ENCODE measurements at regions not wholly inside any gene's neighbourhood (a gene's known extent, or its start where the extent isn't known, plus 50 kb on each side); places are given as distances from the start of the nearest gene placed in this dataset.
A peak's percentile ranks its signal among the peaks of the same experiment; 100 is the strongest.
"Not testable (repeated sequence)": the region's sequence is repeated elsewhere in the genome, so short reads cannot be mapped to it uniquely, and the experiment has no call there.

DNA sequence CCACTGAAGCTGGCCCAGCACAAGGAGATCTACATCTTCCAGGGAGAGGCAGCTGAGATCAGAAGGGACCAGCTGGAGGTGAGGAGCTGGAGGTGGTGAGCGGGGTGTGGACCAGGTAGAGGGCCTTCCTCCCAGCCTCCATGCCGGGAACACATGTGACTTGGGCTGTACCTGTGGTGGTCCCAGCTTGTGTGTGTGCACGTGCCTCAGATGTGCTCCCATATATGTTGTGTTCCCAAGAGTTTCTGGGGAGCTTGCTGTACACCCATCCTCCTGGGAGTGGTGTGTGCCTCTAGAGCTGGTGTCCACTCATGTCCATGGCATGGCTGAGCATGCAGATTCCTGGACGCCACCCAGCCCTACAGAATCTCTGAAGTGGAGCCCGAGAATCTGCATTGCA is 183.7 kb upstream of the AKAP13 start:
- in situ Hi-C loops (cut with HindIII; ENCODE audit: low sequenced_read_pairs); H3K4me3 ChIP-seq (ENCODE audit: low read depth, low read length); DNase-seq (ENCODE audit: low read depth): not testable (repeated sequence)

DNA sequence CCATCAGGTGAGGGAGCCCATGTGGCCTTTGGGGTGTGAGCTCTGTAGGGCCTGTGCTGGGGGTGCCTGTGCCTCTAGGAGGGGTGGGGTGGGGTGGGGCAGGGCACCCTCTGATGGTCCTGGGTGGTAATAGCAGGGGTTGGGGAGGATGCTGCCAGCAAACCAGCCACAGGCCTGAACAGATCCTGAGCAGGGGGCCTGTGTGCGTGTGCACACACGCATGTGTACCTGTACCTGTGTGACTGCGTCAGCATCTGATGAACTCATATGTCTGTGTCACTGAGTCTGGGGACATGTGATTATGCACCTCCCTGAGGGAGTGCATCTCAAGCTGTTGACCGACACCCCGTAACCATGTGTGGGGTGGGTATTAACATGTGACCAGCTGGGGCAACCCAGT is 182.8 kb upstream of the AKAP13 start:
- H3K4me3 ChIP-seq (ENCODE audit: low read depth, low read length); DNase-seq (ENCODE audit: low read depth); in situ Hi-C loops (cut with HindIII; ENCODE audit: low sequenced_read_pairs): not testable (repeated sequence)

DNA sequence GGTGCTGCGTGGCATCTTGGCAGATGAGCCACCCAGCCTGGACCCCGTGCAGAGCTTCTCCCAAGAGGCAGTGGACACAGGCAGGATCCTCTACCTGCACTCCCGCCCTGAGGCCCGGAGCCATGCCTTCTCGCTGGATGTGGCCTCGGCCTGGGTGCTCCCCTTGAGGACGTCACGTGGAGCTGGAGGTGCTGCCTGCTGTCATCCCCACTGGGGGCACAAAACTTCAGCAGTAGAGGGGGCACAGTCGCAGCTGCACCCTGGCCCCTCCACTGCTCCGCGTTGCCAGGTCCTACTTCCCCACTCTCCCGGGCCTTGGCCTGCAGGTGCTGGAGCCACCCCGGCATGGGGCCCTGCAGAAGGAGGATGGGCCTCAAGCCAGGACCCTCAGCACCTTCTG is 182.0 kb upstream of the AKAP13 start:
- in situ Hi-C loops (cut with HindIII; ENCODE audit: low sequenced_read_pairs); DNase-seq (ENCODE audit: low read depth); H3K4me3 ChIP-seq (ENCODE audit: low read depth, low read length): not testable (repeated sequence)

DNA sequence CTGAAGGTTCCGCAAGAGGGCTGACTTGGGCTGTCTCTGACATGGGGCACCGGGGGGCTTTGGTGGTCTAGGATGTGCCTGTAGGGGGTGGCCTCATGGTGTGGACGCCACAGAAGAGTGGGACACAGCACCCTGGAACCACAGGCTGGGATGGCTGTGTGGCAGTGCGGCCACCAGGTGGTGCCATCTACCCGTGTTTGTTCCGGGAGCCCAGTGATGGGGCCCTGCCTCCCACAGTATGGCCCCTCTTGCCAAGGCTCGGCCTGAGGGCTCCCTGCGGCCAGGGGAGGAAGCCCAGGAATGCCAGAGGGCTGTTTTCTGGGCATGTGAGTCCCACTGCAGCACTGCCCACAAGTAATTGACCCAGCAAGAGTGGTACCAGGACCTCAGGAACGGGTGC is 180.2 kb upstream of the AKAP13 start:
- in situ Hi-C loops (cut with HindIII; ENCODE audit: low sequenced_read_pairs); H3K4me3 ChIP-seq (ENCODE audit: low read depth, low read length); DNase-seq (ENCODE audit: low read depth): not testable (repeated sequence)

DNA sequence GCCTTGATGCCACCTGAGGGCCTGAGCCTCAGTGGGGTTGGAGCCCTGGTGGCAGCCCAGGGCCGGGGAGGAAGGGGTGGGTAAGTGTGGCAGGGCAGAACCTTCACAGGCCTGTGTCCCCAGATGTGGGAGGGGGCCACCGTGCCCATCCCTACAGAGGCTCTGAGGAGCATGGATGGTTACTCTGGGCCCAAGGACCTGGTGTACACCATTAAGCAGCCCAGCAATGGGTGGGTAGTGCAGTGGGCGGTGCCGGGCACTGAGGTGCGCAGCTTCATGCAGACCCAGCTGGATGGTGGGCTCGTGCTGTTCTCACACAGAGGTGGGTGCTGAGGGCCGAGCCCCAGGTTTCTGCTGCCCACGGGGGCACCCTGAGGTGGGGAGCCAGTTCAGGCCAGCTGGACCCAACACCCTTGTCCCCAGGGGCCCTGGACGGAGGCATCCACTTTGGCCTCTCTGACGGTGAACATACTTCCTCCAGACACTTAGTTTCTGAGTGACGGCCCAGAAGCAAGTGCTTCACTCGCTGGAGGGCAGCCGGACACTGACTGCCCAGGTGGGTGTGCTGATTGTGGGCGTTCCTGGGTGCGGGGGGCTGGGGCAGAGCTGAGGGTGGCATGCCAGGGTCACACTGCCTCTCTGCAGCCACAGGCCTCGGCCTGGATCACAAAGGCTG is 179.1 kb upstream of the AKAP13 start:
- DNase-seq (ENCODE audit: low read depth); H3K4me3 ChIP-seq (ENCODE audit: low read depth, low read length); in situ Hi-C loops (cut with HindIII; ENCODE audit: low sequenced_read_pairs): not testable (repeated sequence)

DNA sequence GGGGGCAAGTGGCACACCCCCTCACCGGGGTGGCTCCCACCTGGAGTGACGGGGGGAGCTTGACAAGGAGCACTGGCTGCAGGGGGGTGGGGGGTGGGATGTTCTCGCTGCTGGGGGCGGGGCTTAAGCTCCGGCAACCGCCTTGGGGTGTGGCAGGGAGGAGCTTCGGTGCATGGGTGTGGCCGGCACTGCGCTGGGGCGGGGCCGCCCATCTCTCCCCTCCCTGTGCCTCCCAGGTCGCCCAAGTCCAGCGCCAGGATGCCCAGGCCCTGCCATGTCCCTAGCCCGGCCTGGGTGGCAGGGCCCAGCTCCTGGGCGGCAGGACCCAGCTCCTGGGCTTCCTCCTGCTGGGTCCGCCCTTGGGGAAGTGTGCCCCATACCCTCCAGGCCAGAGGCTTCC is 175.9 kb upstream of the AKAP13 start:
- in situ Hi-C loops (cut with HindIII; ENCODE audit: low sequenced_read_pairs); H3K4me3 ChIP-seq (ENCODE audit: low read depth, low read length); DNase-seq (ENCODE audit: low read depth): not testable (repeated sequence)

DNA sequence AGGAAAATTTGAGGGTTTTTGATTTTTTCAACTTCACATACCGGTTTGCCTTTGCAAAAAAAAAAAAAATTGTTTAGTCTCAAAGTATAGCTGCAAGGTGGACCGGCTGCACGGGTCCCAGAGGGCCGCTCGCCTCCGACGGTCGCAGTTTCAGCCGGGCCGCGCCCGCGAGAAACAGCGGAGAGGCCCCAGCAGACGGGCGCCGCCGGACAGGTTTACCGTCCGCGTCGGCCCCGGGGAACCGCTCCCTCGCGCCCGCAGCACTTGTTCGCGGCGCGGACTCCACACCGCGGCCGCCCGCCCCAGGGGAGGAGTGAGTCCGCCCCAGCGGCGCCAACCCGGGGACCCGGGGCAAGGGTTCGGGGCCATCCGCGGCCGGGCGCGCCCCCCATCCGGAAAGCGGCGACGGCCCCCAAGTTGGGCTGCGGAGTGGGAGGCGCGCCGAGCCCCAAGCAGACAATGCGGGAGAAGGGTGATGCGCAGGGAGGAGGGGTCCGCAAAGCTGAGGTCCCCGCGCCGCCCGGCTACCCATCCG is 146.5 kb upstream of the AKAP13 start:
- in situ Hi-C loops (cut with HindIII; ENCODE audit: low sequenced_read_pairs) = not testable (repeated sequence)
- peak overlapping the region; percentile 33 for H3K4me3 ChIP-seq (ENCODE audit: low read depth, low read length)

DNA sequence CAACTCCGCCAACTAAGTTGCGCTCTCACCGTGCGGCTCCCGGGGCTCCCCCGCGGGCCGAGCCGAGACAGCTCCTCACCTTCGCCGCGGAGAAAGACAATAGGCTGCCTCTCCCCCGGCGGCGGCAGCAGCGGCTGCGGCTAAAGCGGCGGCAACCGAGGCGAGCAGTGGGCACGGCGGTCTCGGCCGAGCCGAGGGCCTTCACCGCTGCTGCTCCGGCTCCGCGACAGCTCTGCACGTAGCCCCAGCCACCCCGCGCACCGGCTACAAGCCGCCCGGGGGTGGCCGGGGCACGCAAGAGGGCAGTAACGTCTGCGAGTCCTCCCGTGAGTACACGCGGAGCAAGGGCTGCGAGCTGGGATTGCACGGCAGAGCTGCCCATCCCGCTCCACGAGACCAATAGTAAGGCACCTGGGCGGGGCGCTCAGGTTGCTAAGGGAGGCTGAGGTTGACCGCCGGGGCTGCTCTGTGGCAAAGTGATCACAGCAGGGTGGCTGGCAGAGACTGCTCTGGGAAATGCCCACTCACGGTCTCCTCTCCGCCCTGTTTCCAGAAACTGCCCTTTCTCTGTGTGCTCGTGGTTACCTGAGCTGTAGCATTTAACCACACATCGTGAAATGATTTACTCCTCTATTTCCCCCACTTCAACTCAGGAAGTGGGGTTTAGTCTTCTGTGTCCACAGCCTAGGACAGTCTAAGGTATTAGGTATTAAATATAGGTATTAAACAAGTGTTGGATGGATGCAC is 145.8 kb upstream of the AKAP13 start:
- H3K4me3 ChIP-seq (ENCODE audit: low read depth, low read length); DNase-seq (ENCODE audit: low read depth); in situ Hi-C loops (cut with HindIII; ENCODE audit: low sequenced_read_pairs): not testable (repeated sequence)

More for the DNA sequence above, 146.5 kb upstream of the AKAP13 start:
- DNase-seq (ENCODE audit: low read depth) = not testable (repeated sequence)

DNA sequence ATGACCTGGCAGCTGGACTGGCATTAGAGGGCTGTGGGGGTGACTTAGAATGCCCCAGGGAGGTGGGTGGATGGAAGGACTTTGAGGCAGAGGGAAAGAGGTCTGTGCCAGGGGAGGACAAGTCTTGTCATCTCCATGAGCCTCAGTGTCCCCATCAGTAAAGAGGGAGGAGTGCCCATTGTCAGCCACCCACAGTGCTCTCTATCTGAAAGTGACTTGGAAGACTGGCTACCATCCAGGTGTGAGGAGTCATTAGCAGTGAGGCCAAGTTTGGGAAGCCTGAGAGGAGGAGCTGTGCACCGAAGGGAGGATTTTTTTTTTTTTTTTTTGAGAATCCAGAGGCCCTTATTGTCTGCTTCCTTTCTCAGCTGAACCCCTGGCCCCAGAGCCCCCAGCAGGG is 136.3 kb upstream of the AKAP13 start:
- H3K4me3 ChIP-seq (ENCODE audit: low read depth, low read length); DNase-seq (ENCODE audit: low read depth); in situ Hi-C loops (cut with HindIII; ENCODE audit: low sequenced_read_pairs): not testable (repeated sequence)

DNA sequence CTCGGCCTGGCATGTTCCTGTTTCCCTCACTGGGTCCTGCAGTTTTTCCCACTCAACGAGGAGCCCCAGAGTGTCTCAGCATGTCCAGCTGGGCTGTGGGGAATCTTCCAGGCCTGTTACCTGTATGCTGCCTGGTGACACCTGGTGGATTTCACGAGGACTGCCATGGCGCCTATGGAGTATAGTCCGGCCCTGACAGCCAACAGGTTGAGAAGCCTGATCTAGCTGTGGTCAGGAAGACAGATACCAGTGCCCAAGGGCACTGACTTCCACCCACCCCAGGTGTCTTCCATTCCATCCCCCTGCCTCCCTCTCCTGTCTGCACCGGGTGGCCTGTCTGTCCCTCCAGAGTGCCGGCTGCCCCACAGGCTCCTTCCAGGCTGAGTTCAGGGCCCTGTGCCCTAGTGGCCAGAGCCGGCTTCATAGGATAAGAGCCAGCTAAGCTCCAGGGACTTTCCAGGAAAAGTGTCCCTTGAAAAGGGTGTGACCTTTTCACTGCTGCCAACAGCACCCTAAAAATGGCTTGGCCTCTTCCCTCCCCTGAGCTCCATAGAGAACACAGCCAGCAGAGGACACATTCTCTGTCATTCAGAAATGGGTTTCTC is 129.4 kb upstream of the AKAP13 start:
- DNase-seq (ENCODE audit: low read depth); H3K4me3 ChIP-seq (ENCODE audit: low read depth, low read length); in situ Hi-C loops (cut with HindIII; ENCODE audit: low sequenced_read_pairs): not testable (repeated sequence)

DNA sequence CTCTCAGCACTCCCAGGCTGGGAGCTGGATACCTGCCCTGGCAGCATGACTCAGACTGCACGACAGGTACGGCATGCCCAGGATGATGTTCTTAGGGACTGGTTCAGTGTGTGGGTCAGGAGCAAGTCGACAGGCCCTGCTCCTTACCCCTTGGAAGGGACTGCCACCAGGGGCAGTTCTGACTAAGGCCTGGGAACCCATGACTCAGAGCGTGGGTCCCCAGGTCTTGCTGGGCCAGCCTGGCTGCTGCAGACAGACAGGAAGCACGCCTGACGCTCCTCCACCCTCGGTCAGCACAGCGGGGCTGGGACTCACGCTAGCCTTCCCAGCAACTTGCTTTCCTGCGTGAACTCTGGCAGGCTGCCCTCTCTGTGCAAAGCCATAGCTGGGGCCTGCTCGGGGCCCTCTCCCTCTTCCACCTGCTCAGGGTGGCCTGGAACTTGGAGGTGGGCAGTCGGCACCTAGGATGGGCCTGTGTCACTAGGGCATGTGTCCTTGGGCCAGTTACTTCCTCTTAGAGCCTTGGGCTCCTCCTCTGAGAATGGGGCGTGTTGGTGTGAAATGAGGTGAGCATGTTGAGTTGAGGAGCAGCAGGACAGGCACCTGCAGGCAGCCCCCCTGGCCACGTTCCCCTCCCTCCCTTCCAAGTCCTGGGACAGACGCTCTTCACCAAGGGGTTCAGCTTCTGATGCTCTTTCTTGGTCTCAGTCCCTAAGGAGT is 127.0 kb upstream of the AKAP13 start:
- DNase-seq (ENCODE audit: low read depth); H3K4me3 ChIP-seq (ENCODE audit: low read depth, low read length); in situ Hi-C loops (cut with HindIII; ENCODE audit: low sequenced_read_pairs): not testable (repeated sequence)

DNA sequence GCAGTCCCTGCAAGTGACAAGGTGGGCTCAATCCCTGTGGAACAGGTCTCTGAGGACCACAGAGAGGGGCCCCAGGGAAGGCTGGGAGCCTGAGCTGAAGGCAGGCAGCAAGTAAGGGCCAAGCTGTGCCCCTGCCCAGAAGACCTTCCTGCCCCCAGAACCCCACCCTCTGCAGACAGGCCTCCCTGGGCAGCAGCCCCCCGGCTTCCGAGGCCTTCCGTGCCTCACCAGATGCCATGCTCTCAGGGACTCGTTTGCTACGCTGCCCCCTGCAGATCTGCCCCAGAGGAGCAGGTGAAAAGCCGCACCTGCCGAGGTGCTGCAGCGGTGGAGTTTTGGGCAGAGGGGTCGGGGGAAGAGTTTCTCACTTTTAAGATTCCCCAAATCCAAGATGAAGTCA is 125.4 kb upstream of the AKAP13 start:
- in situ Hi-C loops (cut with HindIII; ENCODE audit: low sequenced_read_pairs); DNase-seq (ENCODE audit: low read depth); H3K4me3 ChIP-seq (ENCODE audit: low read depth, low read length): not testable (repeated sequence)

DNA sequence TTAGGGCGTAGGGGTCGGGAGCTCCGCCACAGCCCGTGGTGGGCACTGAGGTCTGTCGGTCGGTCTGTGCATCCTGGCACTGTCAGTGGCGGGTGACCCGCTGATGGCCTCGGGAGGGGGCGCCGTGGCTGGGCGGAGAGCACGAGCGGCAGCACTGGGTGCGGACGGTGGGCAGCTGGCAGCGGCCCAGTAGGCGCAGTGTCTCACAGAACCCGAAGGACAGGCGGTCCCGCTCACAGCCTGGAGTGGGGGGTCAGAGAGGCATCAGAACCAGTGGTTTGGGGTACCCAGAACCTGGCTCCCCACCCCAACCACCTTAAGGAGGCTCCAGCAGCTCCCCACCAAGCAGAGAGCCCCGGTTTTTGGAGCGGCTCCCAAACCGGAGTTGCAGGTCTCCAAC is 124.9 kb upstream of the AKAP13 start:
- H3K4me3 ChIP-seq (ENCODE audit: low read depth, low read length); DNase-seq (ENCODE audit: low read depth); in situ Hi-C loops (cut with HindIII; ENCODE audit: low sequenced_read_pairs): not testable (repeated sequence)

DNA sequence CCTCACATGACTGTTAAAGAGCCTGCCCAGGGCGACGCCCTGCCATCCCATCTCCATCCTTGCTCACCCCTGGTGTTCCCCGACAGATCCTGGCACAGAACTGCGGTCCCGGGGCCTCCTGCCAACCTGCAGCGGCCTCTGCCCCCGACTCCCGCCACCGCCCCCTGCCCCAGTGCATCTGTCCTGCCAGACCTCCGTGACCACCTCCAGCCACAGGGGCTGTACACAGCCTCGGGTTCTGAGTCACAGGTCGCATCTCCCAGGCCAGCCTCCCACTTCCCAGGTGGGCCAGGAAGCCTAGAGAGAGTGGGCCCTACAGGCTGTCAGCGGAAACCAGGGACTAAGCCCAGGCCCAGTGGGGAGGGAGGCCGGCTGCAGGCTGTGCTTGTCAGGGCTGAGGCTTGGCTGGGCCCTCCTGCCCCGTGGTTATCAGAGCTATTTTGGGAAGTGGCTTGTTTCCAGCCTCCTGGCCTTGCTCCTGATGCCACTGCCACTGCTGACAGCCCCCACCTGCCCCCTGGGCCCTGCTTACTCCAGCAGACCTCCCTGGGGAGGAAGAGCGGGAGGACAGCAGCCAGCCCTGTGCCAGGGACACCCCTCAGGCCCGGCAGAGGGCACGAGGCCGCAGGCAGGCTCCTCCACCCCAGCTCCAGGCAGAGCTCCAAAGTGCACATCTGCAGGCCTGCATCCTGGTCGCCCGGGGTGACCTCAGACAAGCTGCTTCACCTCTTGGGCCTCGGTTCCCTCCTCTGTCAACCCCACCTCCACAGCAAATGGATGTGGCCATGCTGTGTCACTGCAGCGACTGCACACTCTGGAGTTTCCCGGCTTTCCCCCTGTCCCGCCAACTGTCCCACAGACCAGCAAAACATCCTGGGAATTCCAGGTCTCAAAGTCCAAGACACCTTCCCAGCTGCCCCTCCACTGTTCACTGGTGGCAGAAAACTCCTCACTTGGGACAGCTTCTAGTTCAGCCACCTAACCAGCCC is 124.1 kb upstream of the AKAP13 start:
- in situ Hi-C loops (cut with HindIII; ENCODE audit: low sequenced_read_pairs); H3K4me3 ChIP-seq (ENCODE audit: low read depth, low read length); DNase-seq (ENCODE audit: low read depth): not testable (repeated sequence)

DNA sequence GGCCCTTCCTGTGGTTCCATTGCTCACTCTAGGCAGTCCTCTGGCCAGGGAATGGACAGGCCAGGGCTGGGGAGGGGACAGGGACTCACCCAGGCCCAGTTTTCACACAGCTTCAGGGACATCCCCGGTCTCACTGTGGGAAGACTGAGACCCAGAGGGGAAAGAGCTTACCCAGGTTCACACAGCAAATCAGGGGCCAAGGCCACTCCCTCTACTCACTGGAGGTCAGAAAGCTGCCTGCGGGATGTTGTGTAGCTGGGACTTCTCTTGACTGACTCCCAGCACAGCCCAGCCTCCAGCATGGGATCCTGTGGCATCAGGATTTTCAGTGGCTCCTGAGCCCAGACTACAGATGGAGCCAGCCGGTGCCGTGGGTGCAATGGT is 122.3 kb upstream of the AKAP13 start:
- in situ Hi-C loops (cut with HindIII; ENCODE audit: low sequenced_read_pairs); DNase-seq (ENCODE audit: low read depth); H3K4me3 ChIP-seq (ENCODE audit: low read depth, low read length): not testable (repeated sequence)

DNA sequence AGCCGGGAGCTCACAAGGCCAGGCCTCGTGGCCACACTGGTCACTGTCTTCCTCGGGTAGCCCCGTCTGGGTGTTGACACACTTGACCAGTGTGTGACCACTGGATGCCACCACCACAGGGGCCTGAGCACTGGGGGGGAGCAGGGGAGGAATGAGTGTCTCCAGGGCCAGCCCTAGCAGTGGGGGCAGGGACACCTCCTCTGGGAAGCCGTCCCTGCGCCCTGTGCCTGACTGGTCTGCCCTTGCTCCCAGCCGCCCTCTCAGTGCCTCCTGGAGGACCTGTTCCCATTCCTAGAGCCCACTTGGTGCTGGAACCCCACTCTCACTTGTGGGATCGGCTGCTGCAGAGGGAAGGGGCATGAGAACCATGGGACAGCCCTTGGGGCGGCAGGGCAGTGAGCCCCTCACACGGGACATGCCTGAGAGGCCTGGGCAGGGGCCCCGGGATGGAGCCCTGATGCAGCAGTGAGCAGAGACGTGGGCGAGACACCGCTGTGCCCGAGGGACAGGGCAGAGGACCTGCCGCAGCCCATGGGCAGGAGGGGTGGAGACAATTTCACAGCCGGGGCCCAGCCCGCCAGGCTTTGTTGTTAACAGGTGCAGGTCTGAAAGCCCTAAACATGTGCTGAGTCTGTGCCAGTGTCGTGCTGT is 121.7 kb upstream of the AKAP13 start:
- DNase-seq (ENCODE audit: low read depth); in situ Hi-C loops (cut with HindIII; ENCODE audit: low sequenced_read_pairs); H3K4me3 ChIP-seq (ENCODE audit: low read depth, low read length): not testable (repeated sequence)
